ENCODE measurements at regions not wholly inside any gene's neighbourhood (a gene's known extent, or its start where the extent isn't known, plus 50 kb on each side); places are given as distances from the start of the nearest gene placed in this dataset.

- H3K4me2 ChIP-seq (ENCODE audit: low read length), result no peak overlapping the region
- H3K4me1 ChIP-seq (ENCODE audit: control insufficient read depth, low read length), result no peaks in the 10 kb centered on the region
- no peaks in the 10 kb centered on the region for H3K79me2 ChIP-seq (ENCODE audit: control insufficient read depth, low read length)
- H3K9me2 ChIP-seq (replicated peaks; ENCODE audit: control insufficient read depth, low read length), result no peaks in the 10 kb centered on the region
- H3K27ac ChIP-seq (ENCODE audit: low read depth, low read length), result no peak overlapping the region
- no peaks in the 10 kb centered on the region for H3K9me3 ChIP-seq (ENCODE audit: control insufficient read depth, insufficient read depth, low read length)
- no peak overlapping the region for H3K4me3 ChIP-seq (ENCODE audit: low read length)
- no peaks in the 10 kb centered on the region for H4K20me1 ChIP-seq (ENCODE audit: control insufficient read depth, insufficient read depth, low read depth, low read length)
- no peaks in the 10 kb centered on the region for H3K36me3 ChIP-seq (ENCODE audit: control insufficient read depth, low read length)
- no peaks in the 10 kb centered on the region for H3K27me3 ChIP-seq (ENCODE audit: control insufficient read depth, low read length)
- H3F3A ChIP-seq (ENCODE audit: control insufficient read depth, insufficient read depth), result no peaks in the 10 kb centered on the region
- TF ChIP-seq CTCF (IDR thresholded peaks at IDR 0.05; ENCODE audit: low read depth, low read length, poor library complexity, severe bottlenecking) (no peak), EZH2phosphoT487 (IDR thresholded peaks at IDR 0.05; ENCODE audit: borderline replicate concordance, low read length) (no peak)
Observed at GRCh38 chr17:52237151-52237550, 78.6 kb upstream of the CA10 start.

GRCh38 chr17:52235516-52235915, 77.0 kb upstream of the CA10 start:
- no peak overlapping the region for H3K4me2 ChIP-seq (ENCODE audit: low read length)
- H3K27ac ChIP-seq (ENCODE audit: low read depth, low read length), result no peak overlapping the region
- H3K9me3 ChIP-seq (ENCODE audit: control insufficient read depth, insufficient read depth, low read length), result no peaks in the 10 kb centered on the region
- H3K9me2 ChIP-seq (replicated peaks; ENCODE audit: control insufficient read depth, low read length), result no peaks in the 10 kb centered on the region
- no peaks in the 10 kb centered on the region for H3K27me3 ChIP-seq (ENCODE audit: control insufficient read depth, low read length)
- H4K20me1 ChIP-seq (ENCODE audit: control insufficient read depth, insufficient read depth, low read depth, low read length), result no peaks in the 10 kb centered on the region
- H3K4me3 ChIP-seq (ENCODE audit: low read length), result no peak overlapping the region
- H3K36me3 ChIP-seq (ENCODE audit: control insufficient read depth, low read length), result no peaks in the 10 kb centered on the region
- no peaks in the 10 kb centered on the region for H3K4me1 ChIP-seq (ENCODE audit: control insufficient read depth, low read length)
- H3F3A ChIP-seq (ENCODE audit: control insufficient read depth, insufficient read depth), result no peaks in the 10 kb centered on the region
- TF ChIP-seq EZH2phosphoT487 (IDR thresholded peaks at IDR 0.05; ENCODE audit: borderline replicate concordance, low read length) (no peak), CTCF (IDR thresholded peaks at IDR 0.05; ENCODE audit: low read depth, low read length, poor library complexity, severe bottlenecking) (no peak)
- no peaks in the 10 kb centered on the region for H3K79me2 ChIP-seq (ENCODE audit: control insufficient read depth, low read length)

GRCh38 chr17:52233632-52234031, 75.1 kb upstream of the CA10 start:
- no peak overlapping the region for H3K4me3 ChIP-seq (ENCODE audit: low read length)
- no peaks in the 10 kb centered on the region for H3F3A ChIP-seq (ENCODE audit: control insufficient read depth, insufficient read depth)
- H3K4me1 ChIP-seq (ENCODE audit: control insufficient read depth, low read length), result no peaks in the 10 kb centered on the region
- H3K9me3 ChIP-seq (ENCODE audit: control insufficient read depth, insufficient read depth, low read length), result no peaks in the 10 kb centered on the region
- H3K27ac ChIP-seq (ENCODE audit: low read depth, low read length), result no peak overlapping the region
- no peak for TF ChIP-seq EZH2phosphoT487 (IDR thresholded peaks at IDR 0.05; ENCODE audit: borderline replicate concordance, low read length)
- TF ChIP-seq CTCF (IDR thresholded peaks at IDR 0.05; ENCODE audit: low read depth, low read length, poor library complexity, severe bottlenecking), result no peak
- no peaks in the 10 kb centered on the region for H3K79me2 ChIP-seq (ENCODE audit: control insufficient read depth, low read length)
- H4K20me1 ChIP-seq (ENCODE audit: control insufficient read depth, insufficient read depth, low read depth, low read length), result no peaks in the 10 kb centered on the region
- H3K27me3 ChIP-seq (ENCODE audit: control insufficient read depth, low read length), result no peaks in the 10 kb centered on the region
- H3K9me2 ChIP-seq (replicated peaks; ENCODE audit: control insufficient read depth, low read length), result no peaks in the 10 kb centered on the region
- no peaks in the 10 kb centered on the region for H3K36me3 ChIP-seq (ENCODE audit: control insufficient read depth, low read length)
- no peak overlapping the region for H3K4me2 ChIP-seq (ENCODE audit: low read length)

- H3F3A ChIP-seq (ENCODE audit: control insufficient read depth, insufficient read depth), result no peaks in the 10 kb centered on the region
- H3K79me2 ChIP-seq (ENCODE audit: control insufficient read depth, low read length), result no peaks in the 10 kb centered on the region
- no peaks in the 10 kb centered on the region for H3K36me3 ChIP-seq (ENCODE audit: control insufficient read depth, low read length)
- H3K4me2 ChIP-seq (ENCODE audit: low read length), result no peak overlapping the region
- H3K4me3 ChIP-seq (ENCODE audit: low read length), result no peak overlapping the region
- H3K4me1 ChIP-seq (ENCODE audit: control insufficient read depth, low read length), result no peaks in the 10 kb centered on the region
- H3K9me2 ChIP-seq (replicated peaks; ENCODE audit: control insufficient read depth, low read length), result no peaks in the 10 kb centered on the region
- H3K27me3 ChIP-seq (ENCODE audit: control insufficient read depth, low read length), result no peaks in the 10 kb centered on the region
- H3K9me3 ChIP-seq (ENCODE audit: control insufficient read depth, insufficient read depth, low read length), result no peaks in the 10 kb centered on the region
- no peaks in the 10 kb centered on the region for H4K20me1 ChIP-seq (ENCODE audit: control insufficient read depth, insufficient read depth, low read depth, low read length)
- H3K27ac ChIP-seq (ENCODE audit: low read depth, low read length), result no peak overlapping the region
- TF ChIP-seq CTCF (IDR thresholded peaks at IDR 0.05; ENCODE audit: low read depth, low read length, poor library complexity, severe bottlenecking) (no peak), EZH2phosphoT487 (IDR thresholded peaks at IDR 0.05; ENCODE audit: borderline replicate concordance, low read length) (no peak)
Observed at GRCh38 chr17:52233176-52233575, 74.7 kb upstream of the CA10 start.
